Mucosa of rectum (tissue), 2 donors: ENCODE measurements at regions not wholly inside any gene's neighbourhood (a gene's known extent, or its start where the extent isn't known, plus 50 kb on each side); places are given as distances from the start of the nearest gene placed in this dataset.
A peak's percentile ranks its signal among the peaks of the same experiment; 100 is the strongest.

Source experiments
- H3K27ac ChIP-seq, 2 donors: one replicate each; pipeline ENCODE4 v1.7.0; 2013; ENCODE audit warnings: inconsistent platforms in 2 of 2, low read depth in 2 of 2, low read length in 2 of 2
- H3K27me3 ChIP-seq, 2 donors: one replicate each; pipeline ENCODE4 v1.7.0; 2013; ENCODE audit warnings: low read length in 2 of 2; ENCODE audit not compliant: control insufficient read depth in 2 of 2, insufficient read depth in 2 of 2
- H3K36me3 ChIP-seq, 2 donors: one replicate each; pipeline ENCODE4 v1.7.0; 2013; ENCODE audit warnings: low read length in 2 of 2; ENCODE audit not compliant: control insufficient read depth in 2 of 2, insufficient read depth in 2 of 2
- H3K4me1 ChIP-seq, 2 donors: one replicate each; pipeline ENCODE4 v1.7.0; 2013; ENCODE audit warnings: low read length in 2 of 2, mild to moderate bottlenecking in 1 of 2; ENCODE audit not compliant: control insufficient read depth in 2 of 2, insufficient read depth in 2 of 2
- H3K4me3 ChIP-seq, 2 donors: one replicate each; pipeline ENCODE4 v1.7.0; 2013; ENCODE audit warnings: low read length in 2 of 2
- H3K9ac ChIP-seq, 2 donors: one replicate each; pipeline ENCODE4 v1.7.0; 2013; ENCODE audit warnings: low read length in 2 of 2, low read depth in 1 of 2, mild to moderate bottlenecking in 1 of 2
- H3K9me3 ChIP-seq, 2 donors: one replicate each; pipeline ENCODE4 v1.7.0; 2013; ENCODE audit warnings: low read length in 2 of 2; ENCODE audit not compliant: control insufficient read depth in 2 of 2
- donor health status: healthy.
- donor health status: Normal muscosa, but diverticular disease.

DNA sequence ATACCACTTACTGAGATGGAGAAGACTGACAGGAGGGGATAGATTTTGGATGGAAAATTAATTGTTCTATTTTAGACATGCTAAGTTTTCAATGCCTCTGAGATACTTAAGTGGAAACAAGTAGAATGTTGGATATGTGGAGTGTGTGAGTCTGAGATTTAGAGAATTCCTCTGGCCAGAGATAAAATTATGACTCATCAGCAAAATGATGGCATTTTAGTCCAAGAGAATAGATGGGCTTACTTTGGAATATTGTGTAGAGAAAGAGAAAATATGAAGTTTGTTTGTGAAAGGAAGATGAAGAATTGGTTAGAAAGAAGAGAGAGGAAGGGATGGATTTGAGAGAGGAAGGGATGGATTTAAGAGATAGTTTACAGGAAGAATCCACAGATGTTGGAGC lies 108.6 kb upstream of the PPP1R2C start:
- Histone ChIP-seq H3K4me1 (no peaks in the 10 kb centered on the region), H3K27ac (no peak overlapping the region), H3K4me3 (no peak overlapping the region), H3K9me3 (peaks cover 0 to 3% of the 10 kb centered on the region in 2 donors), H3K9ac (no peak overlapping the region), H3K27me3 (peaks cover 0 to 4% of the 10 kb centered on the region in 2 donors), H3K36me3 (no peaks in the 10 kb centered on the region)

DNA sequence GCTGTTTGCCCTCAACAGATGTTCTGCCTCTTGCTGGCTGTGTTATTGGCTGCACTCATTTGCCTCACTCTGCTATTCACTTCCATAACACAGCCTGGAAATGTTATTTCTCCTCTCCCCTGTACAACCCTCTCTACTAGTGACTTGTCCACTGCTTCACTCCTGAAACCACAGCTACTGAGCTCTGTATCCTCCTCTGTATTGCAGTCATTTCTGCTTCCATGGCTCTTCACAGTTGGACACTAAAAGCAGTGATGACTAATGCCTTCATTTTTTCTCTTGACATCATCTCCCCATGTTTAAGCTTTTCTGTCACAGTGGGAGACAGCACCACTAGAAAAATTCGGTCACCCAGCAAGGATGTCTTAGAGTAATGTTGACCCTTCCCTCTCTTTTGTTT lies 123.0 kb upstream of the PPP1R2C start:
- H3K4me1 ChIP-seq: no peaks in the 10 kb centered on the region
- no peak overlapping the region for H3K9ac ChIP-seq
- no peaks in the 10 kb centered on the region for H3K36me3 ChIP-seq
- no peak overlapping the region for H3K4me3 ChIP-seq
- no peaks in the 10 kb centered on the region for H3K27me3 ChIP-seq
- no peak overlapping the region for H3K27ac ChIP-seq
- H3K9me3 ChIP-seq: no peaks in the 10 kb centered on the region

- no peak overlapping the region for H3K27ac ChIP-seq
- no peaks in the 10 kb centered on the region for H3K36me3 ChIP-seq
- no peak overlapping the region for H3K4me3 ChIP-seq
- H3K9ac ChIP-seq: no peak overlapping the region
- H3K4me1 ChIP-seq: no peaks in the 10 kb centered on the region
- no peaks in the 10 kb centered on the region for H3K9me3 ChIP-seq
- H3K27me3 ChIP-seq: no peaks in the 10 kb centered on the region
Observed at GRCh38 chrX:42902513-42902912, 124.5 kb upstream of the PPP1R2C start.

DNA sequence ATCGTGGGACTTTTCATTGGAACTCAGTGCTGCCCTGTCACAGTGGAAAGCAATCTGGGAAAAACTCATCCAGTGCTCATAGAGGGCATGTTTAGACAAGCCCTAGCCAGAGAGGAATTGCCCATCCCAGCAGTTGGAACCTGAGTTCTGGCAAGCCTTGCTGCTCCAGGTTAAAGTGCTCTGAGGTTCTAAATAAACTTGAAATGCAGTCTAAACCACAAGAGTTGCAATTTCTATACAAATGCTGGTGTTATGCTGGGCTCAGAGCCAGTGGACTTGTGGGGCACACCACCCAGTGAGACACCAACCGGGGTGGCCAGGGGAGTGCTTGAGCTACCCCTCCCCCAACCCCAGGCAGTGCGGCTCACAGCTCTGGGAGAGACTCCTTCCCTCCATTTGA lies 142.8 kb upstream of the PPP1R2C start:
- Histone ChIP-seq H3K36me3 (no peaks in the 10 kb centered on the region), H3K9me3 (no peaks in the 10 kb centered on the region), H3K4me1 (no peaks in the 10 kb centered on the region), H3K9ac (no peak overlapping the region), H3K27ac (no peak overlapping the region), H3K27me3 (no peaks in the 10 kb centered on the region), H3K4me3 (no peak overlapping the region)

GRCh38 chrX:42930071-42930470 lies 152.1 kb upstream of the PPP1R2C start:
- Histone ChIP-seq H3K36me3 (no peaks in the 10 kb centered on the region), H3K9ac (no peak overlapping the region), H3K4me3 (no peak overlapping the region), H3K27ac (no peak overlapping the region), H3K9me3 (no peaks in the 10 kb centered on the region), H3K4me1 (no peaks in the 10 kb centered on the region), H3K27me3 (no peaks in the 10 kb centered on the region)

DNA sequence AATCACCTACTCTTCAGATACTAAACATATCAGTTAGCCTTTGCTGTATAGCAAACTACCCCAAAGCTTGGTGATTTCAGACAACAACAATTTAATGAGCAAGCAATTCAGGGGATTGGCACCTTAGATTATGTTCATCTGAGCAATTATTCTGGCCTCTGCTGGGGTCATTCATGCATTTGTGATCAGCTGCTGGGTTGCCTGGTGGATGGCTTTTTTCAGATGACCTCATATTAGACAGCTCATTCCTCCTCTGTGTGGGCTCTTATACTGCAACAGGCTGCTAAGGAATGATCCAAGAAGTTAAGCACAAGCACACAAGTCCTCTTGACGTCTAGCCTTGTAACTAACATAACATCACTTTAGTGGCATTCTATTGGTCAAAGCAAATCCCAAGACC lies 153.0 kb upstream of the PPP1R2C start:
- Histone ChIP-seq H3K4me1 (no peaks in the 10 kb centered on the region), H3K9ac (no peak overlapping the region), H3K27me3 (no peaks in the 10 kb centered on the region), H3K9me3 (no peaks in the 10 kb centered on the region), H3K4me3 (no peak overlapping the region), H3K27ac (no peak overlapping the region), H3K36me3 (no peaks in the 10 kb centered on the region)

DNA sequence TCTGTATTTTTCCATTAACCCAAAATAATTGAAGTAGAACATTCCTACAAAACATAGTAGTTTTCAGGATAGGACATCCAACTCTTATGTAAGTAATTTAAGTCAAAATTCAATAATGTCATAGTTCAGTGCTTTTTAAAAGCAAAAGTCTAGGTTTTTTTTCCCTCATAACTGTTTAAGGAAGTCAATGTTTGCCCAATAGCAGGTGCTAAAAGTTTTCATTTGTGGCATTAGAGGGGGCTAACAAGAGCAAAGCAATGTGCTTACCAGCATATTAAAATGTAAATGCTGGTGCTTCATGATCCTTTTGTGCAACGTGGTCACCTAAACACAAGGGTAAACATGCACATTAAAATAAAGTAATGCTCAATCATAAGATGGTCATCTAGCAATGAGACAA lies 155.2 kb upstream of the PPP1R2C start:
- Histone ChIP-seq H3K4me3 (no peak overlapping the region), H3K27ac (no peak overlapping the region), H3K9ac (no peak overlapping the region), H3K27me3 (no peaks in the 10 kb centered on the region), H3K36me3 (no peaks in the 10 kb centered on the region), H3K4me1 (no peaks in the 10 kb centered on the region), H3K9me3 (no peaks in the 10 kb centered on the region)

- Histone ChIP-seq H3K4me3 (no peak overlapping the region), H3K4me1 (no peaks in the 10 kb centered on the region), H3K9me3 (no peaks in the 10 kb centered on the region), H3K9ac (no peak overlapping the region), H3K36me3 (no peaks in the 10 kb centered on the region), H3K27ac (peak overlapping the region in 1 of 2 donors; percentile 41), H3K27me3 (no peaks in the 10 kb centered on the region)
Observed at GRCh38 chrX:42934020-42934726, 156.2 kb upstream of the PPP1R2C start.

GRCh38 chrX:42941671-42942070 lies 163.7 kb upstream of the PPP1R2C start:
- H3K36me3 ChIP-seq: no peaks in the 10 kb centered on the region
- H3K4me3 ChIP-seq: no peak overlapping the region
- H3K9ac ChIP-seq: no peak overlapping the region
- H3K9me3 ChIP-seq: no peaks in the 10 kb centered on the region
- H3K27me3 ChIP-seq: no peaks in the 10 kb centered on the region
- peak overlapping the region in 1 of 2 donors; percentile 74 for H3K27ac ChIP-seq
- peaks cover 5 to 7% of the 10 kb centered on the region in 2 donors for H3K4me1 ChIP-seq

DNA sequence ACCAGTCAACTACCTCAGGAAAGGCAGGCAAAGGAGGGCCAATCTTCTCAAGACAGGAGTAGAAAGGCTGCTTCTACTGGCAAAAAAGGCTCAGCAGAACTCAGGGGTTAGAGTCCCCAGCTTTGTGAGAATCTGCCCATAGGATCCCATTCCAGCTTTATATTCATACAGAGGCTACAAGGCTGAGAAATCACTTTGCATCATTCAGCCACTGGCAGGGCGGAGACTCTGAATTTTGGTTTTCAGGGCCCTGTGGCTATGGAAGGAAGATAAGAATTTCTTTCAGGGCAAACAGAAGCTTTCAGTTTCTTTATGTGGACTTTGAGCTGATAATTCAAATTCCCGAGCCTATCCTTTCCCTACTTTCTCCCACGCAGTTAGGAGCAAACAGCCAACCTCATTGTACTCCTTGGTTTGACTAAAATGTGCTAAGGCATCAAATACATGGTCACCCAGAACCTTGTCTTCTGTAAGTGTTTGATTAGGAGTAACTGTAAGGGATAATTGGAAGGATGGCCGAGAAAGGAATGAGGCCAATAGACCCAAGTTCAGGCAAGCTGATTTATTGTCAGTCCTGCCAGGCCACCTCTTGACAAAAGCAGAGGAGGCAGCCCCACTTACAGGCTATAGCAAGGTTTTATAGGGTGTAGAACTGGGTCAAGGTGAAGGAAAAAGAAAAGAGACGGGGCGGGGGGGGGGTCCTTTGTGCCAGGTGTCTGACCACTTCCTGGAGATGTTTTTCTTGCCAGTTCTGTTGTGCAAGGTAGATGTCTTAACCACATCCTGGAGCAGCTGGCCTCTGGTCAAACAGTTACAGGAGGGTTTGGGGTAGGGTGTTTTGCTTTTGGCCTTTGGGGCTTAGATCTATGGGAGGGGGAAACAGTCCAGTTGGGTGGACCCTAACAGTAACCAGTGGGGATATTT lies 165.3 kb upstream of the PPP1R2C start:
- Histone ChIP-seq H3K36me3 (no peaks in the 10 kb centered on the region), H3K4me1 (peaks cover 5 to 7% of the 10 kb centered on the region in 2 donors), H3K4me3 (no peak overlapping the region), H3K27me3 (no peaks in the 10 kb centered on the region), H3K9ac (peak overlapping the region in 1 of 2 donors; percentile 24), H3K9me3 (no peaks in the 10 kb centered on the region), H3K27ac (peak overlapping the region; percentile 13 to 74)
